Activated T-helper 17 cell treated with anti-CD3 and anti-CD28 coated beads, Interleukin-2, amount 50 U/mL, for 72 hours (primary cell): ENCODE measurements at regions not wholly inside any gene's neighbourhood (a gene's known extent, or its start where the extent isn't known, plus 50 kb on each side); places are given as distances from the start of the nearest gene placed in this dataset.

ENCODE experiments used
- ATAC-seq: fragments of 150-1000 bp; cut with Tn5 transposase; replicated peaks from 2 replicates; pipeline ENCODE4 v1.10.0; 2021; ENCODE audit warnings: mild to moderate bottlenecking, moderate library complexity
- H3K27ac Mint-ChIP-seq: one replicate; pipeline ENCODE4 v1.8.0; 2022; ENCODE audit warnings: mixed read lengths
- H3K27me3 Mint-ChIP-seq: one replicate; pipeline ENCODE4 v1.8.0; 2022; ENCODE audit warnings: mixed read lengths
- H3K36me3 Mint-ChIP-seq: one replicate; pipeline ENCODE4 v1.8.0; 2022; ENCODE audit warnings: low read depth, mild to moderate bottlenecking, mixed read lengths
- H3K4me1 Mint-ChIP-seq: one replicate; pipeline ENCODE4 v1.8.0; 2022; ENCODE audit warnings: mixed read lengths
- H3K4me3 Mint-ChIP-seq: one replicate; pipeline ENCODE4 v1.8.0; 2022; ENCODE audit warnings: mild to moderate bottlenecking, mixed read lengths
- H3K9me3 Mint-ChIP-seq: one replicate; pipeline ENCODE4 v1.8.0; 2022; ENCODE audit warnings: mixed read lengths

- no peak overlapping the region for H3K4me3 Mint-ChIP-seq
- no peaks in the 10 kb centered on the region for H3K4me1 Mint-ChIP-seq
- H3K36me3 Mint-ChIP-seq, result no peaks in the 10 kb centered on the region
- H3K27me3 Mint-ChIP-seq, result peaks cover 5% of the 10 kb centered on the region
- no peak for ATAC-seq
- no peak overlapping the region for H3K27ac Mint-ChIP-seq
- no peaks in the 10 kb centered on the region for H3K9me3 Mint-ChIP-seq
These were observed 149.7 kb upstream of the SERP2 start for GRCh38 chr13:44223770-44224444.

GRCh38 chr13:44224450-44225149 is 149.0 kb upstream of the SERP2 start:
- Mint-ChIP-seq H3K4me3 (no peak overlapping the region), H3K27ac (no peak overlapping the region), H3K4me1 (no peaks in the 10 kb centered on the region), H3K27me3 (peaks cover 5% of the 10 kb centered on the region), H3K36me3 (no peaks in the 10 kb centered on the region), H3K9me3 (no peaks in the 10 kb centered on the region)
- ATAC-seq, result no peak

DNA sequence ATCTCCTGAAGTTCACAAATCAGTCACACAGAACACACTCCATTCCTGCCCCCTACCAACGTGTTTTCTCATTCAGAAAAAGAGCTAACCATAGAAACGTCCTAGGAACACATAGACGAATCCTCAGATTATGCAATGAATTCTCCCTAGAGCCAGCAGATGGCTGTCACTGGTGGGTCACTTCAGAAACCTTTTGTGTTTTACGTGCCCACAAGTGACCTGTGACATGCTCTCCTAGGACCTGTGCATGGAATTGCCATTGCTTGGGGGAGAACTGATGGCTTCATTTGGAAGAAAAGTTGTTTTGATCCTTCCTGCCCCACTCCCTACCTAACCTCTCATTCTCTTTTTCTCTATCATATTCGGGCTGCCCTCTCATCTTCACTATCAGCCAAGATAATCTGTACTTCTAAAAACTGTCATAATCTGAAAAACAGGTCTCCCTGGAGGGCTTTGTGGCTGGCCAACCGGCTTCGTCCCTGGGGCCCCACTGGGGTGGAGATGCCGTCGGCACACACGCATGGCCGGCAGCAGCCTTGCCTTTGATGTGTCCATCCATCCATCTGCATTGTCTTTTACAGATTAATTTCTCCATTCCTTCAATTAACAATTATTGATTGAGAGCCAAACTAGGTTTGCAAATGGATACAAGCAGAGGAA is 144.1 kb upstream of the SERP2 start:
- no peak for ATAC-seq
- no peaks in the 10 kb centered on the region for H3K9me3 Mint-ChIP-seq
- no peaks in the 10 kb centered on the region for H3K36me3 Mint-ChIP-seq
- H3K27me3 Mint-ChIP-seq, result peaks cover 5% of the 10 kb centered on the region
- no peak overlapping the region for H3K4me3 Mint-ChIP-seq
- no peak overlapping the region for H3K27ac Mint-ChIP-seq
- H3K4me1 Mint-ChIP-seq, result no peaks in the 10 kb centered on the region

DNA sequence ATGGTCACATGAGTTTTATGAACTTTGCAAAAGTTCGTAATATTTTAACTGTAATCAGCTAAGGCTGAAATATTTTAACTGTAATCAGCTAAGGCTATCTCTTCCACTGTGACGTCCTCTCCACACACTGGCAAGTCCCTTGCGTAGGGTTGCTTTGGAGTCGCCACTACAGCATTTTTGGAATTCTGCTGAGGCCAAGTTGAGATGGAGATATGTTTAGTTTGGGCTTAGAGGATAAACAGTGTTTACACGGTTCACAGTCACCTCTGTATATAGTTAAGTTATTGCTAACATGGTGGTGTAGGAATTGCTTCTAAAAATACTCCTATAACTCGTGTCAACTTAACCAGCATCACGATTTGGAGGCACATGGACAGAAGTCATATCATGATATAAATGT is 143.6 kb upstream of the SERP2 start:
- Mint-ChIP-seq H3K4me1 (no peaks in the 10 kb centered on the region), H3K27ac (no peak overlapping the region), H3K9me3 (no peaks in the 10 kb centered on the region), H3K36me3 (no peaks in the 10 kb centered on the region), H3K27me3 (peaks cover 7% of the 10 kb centered on the region), H3K4me3 (no peak overlapping the region)
- no peak for ATAC-seq

DNA sequence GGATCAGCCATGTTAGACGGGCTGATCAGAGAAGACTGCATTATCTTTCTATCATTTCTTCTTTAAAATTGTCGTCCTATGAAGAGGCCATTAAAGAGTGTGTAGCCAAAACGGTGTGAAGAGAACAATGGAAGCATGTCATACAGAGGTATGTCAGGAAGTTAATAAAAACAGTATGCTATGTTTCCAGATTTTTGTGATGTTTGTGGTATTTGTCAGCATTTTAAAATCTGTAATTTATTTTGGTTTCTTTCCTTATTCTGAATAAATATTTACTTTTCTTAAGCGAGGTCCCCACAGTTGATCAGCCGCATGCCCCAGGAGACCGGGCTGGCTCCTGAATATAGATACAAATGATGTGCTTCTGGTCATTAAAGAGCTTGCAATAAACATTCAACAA is 142.9 kb upstream of the SERP2 start:
- Mint-ChIP-seq H3K4me3 (no peak overlapping the region), H3K27me3 (peaks cover 7% of the 10 kb centered on the region), H3K9me3 (no peaks in the 10 kb centered on the region), H3K4me1 (no peaks in the 10 kb centered on the region), H3K27ac (no peak overlapping the region), H3K36me3 (no peaks in the 10 kb centered on the region)
- no peak for ATAC-seq

GRCh38 chr13:44231786-44232516 is 141.7 kb upstream of the SERP2 start:
- peak; percentile 92 for ATAC-seq
- no peak overlapping the region for H3K27ac Mint-ChIP-seq
- H3K4me1 Mint-ChIP-seq, result no peaks in the 10 kb centered on the region
- no peak overlapping the region for H3K4me3 Mint-ChIP-seq
- no peaks in the 10 kb centered on the region for H3K9me3 Mint-ChIP-seq
- peaks cover 10% of the 10 kb centered on the region for H3K27me3 Mint-ChIP-seq
- H3K36me3 Mint-ChIP-seq, result no peaks in the 10 kb centered on the region

DNA sequence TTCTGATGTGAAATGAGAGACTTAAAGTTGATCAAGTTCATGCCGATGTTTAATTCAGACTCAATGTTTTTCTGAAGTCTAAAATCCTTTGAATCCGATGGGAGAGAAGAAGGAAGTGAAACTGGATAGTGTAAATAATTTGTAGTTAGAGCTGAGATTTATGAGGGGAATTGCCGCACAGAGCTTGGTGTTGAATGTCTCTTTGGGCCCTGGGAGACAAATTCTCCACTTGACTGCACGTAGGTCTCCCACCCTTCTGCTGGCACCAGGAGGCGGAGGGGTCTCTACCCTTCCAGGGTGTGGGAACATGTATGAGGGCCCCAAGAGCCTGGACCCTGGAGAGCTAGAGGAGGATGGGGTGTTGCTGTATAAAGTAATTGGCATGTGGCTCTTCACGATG is 140.8 kb upstream of the SERP2 start:
- H3K27ac Mint-ChIP-seq, result no peak overlapping the region
- no peak overlapping the region for H3K4me3 Mint-ChIP-seq
- ATAC-seq, result no peak
- no peaks in the 10 kb centered on the region for H3K36me3 Mint-ChIP-seq
- H3K4me1 Mint-ChIP-seq, result no peaks in the 10 kb centered on the region
- no peaks in the 10 kb centered on the region for H3K9me3 Mint-ChIP-seq
- H3K27me3 Mint-ChIP-seq, result peaks cover 10% of the 10 kb centered on the region

GRCh38 chr13:44234566-44234965 is 139.1 kb upstream of the SERP2 start:
- Mint-ChIP-seq H3K27ac (no peak overlapping the region), H3K4me1 (no peaks in the 10 kb centered on the region), H3K9me3 (no peaks in the 10 kb centered on the region), H3K27me3 (peaks cover 10% of the 10 kb centered on the region), H3K4me3 (no peak overlapping the region), H3K36me3 (no peaks in the 10 kb centered on the region)
- ATAC-seq, result no peak

DNA sequence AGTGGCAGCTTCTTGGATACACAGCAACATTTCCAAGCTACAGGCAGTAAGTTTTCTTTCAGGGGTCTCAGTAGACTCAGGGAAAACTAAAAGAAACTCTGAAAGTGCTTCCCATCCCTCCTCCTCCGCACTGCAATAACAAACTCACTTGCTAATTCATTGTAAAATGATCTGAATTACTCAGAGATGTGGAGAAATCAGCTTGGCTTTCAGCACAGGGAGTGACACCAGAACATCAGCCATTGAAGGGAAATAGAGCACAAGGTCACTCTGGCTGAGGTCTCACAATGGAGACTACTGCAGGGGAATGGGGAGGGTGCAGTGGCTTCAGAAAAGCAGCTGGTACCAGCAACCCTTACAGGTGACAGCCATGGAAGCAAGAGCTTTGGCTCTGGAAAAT is 137.3 kb upstream of the SERP2 start:
- H3K36me3 Mint-ChIP-seq, result no peaks in the 10 kb centered on the region
- H3K27me3 Mint-ChIP-seq, result peaks cover 14% of the 10 kb centered on the region
- ATAC-seq, result no peak
- H3K4me1 Mint-ChIP-seq, result no peaks in the 10 kb centered on the region
- no peaks in the 10 kb centered on the region for H3K9me3 Mint-ChIP-seq
- no peak overlapping the region for H3K4me3 Mint-ChIP-seq
- H3K27ac Mint-ChIP-seq, result no peak overlapping the region

GRCh38 chr13:44236801-44237207 is 136.8 kb upstream of the SERP2 start:
- no peak overlapping the region for H3K27ac Mint-ChIP-seq
- no peaks in the 10 kb centered on the region for H3K36me3 Mint-ChIP-seq
- H3K27me3 Mint-ChIP-seq, result peaks cover 16% of the 10 kb centered on the region
- no peaks in the 10 kb centered on the region for H3K4me1 Mint-ChIP-seq
- no peaks in the 10 kb centered on the region for H3K9me3 Mint-ChIP-seq
- no peak for ATAC-seq
- no peak overlapping the region for H3K4me3 Mint-ChIP-seq

DNA sequence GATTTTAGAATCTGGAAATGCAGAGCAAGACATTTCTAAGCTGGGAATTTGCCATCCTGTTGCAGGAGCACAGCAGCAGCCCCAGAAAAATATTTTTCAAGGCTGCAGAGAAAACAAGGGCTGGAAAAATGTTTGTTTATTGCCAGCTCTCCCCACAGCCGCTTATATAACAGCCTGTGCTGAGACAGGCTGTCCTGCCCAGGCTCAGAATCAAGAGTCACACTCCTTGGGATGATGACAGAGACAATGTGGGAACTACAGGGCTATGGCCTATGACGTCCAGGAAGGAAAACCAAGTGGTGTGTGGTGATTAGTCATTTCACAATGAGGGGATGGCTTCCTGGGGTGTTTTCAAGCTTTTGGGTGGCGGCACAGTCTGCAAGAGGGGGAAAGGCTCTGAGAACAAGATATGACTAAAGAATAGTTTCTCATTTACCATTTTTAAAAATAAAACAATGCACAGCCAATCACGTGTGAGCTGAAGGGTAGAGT is 136.3 kb upstream of the SERP2 start:
- Mint-ChIP-seq H3K4me3 (no peak overlapping the region), H3K9me3 (no peaks in the 10 kb centered on the region), H3K36me3 (no peaks in the 10 kb centered on the region), H3K27me3 (peaks cover 19% of the 10 kb centered on the region), H3K27ac (no peak overlapping the region), H3K4me1 (no peaks in the 10 kb centered on the region)
- ATAC-seq, result peak; percentile 92

- no peak overlapping the region for H3K27ac Mint-ChIP-seq
- H3K36me3 Mint-ChIP-seq, result no peaks in the 10 kb centered on the region
- peaks cover 19% of the 10 kb centered on the region for H3K27me3 Mint-ChIP-seq
- H3K4me3 Mint-ChIP-seq, result no peak overlapping the region
- no peaks in the 10 kb centered on the region for H3K9me3 Mint-ChIP-seq
- H3K4me1 Mint-ChIP-seq, result no peaks in the 10 kb centered on the region
- no peak for ATAC-seq
These were observed 135.7 kb upstream of the SERP2 start for GRCh38 chr13:44237881-44238421.

DNA sequence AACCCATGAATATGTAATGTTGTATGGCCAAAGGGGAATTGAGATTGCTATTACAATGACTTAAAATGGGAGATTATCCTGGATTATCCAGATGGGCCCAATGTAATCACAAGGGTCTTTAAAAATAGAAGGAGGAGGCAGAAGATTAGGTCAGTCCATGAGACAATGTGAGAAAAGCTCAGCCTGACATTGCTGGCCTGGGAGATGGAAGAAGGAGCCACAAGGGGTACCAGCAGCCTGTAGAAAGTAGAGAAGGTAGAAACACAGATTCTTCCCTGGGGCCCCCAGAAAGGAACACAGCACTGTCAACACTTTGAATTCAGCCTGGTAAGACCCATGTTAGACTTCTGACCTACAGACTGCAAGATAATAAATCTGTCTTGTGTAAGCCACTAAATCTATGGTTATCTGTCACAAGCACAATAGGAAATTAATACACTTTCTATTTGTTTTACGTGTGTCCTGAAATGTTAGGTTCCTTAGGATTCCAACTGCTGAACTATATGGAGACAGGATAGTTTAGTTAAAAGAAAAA is 132.9 kb upstream of the SERP2 start:
- Mint-ChIP-seq H3K27ac (no peak overlapping the region), H3K9me3 (no peaks in the 10 kb centered on the region), H3K4me1 (no peaks in the 10 kb centered on the region), H3K4me3 (no peak overlapping the region), H3K27me3 (peaks cover 12% of the 10 kb centered on the region), H3K36me3 (no peaks in the 10 kb centered on the region)
- no peak for ATAC-seq

DNA sequence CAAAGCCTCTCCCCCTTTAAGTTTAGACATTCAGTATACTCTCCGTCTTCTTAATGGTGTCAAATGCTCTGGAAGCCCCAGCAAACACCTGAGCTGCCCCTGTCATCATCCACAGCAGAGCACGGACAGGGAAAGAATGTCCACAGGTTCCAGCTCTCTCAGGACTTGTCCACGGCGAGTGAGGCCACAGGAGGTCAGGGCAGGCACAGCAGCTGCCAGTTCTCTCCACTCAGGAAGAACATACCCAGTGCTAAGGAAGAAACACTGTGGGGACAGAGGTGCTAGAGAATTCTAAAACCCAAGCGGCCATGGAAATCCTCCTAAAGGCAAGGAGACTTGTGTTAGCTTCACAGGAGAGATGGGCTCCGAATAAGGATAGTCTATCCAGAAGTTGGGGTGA is 132.0 kb upstream of the SERP2 start:
- Mint-ChIP-seq H3K9me3 (no peaks in the 10 kb centered on the region), H3K27me3 (peaks cover 9% of the 10 kb centered on the region), H3K4me3 (no peak overlapping the region), H3K36me3 (no peaks in the 10 kb centered on the region), H3K27ac (no peak overlapping the region), H3K4me1 (no peaks in the 10 kb centered on the region)
- ATAC-seq, result no peak
